ENCODE measurements at regions not wholly inside any gene's neighbourhood (a gene's known extent, or its start where the extent isn't known, plus 50 kb on each side); places are given as distances from the start of the nearest gene placed in this dataset.

DNA sequence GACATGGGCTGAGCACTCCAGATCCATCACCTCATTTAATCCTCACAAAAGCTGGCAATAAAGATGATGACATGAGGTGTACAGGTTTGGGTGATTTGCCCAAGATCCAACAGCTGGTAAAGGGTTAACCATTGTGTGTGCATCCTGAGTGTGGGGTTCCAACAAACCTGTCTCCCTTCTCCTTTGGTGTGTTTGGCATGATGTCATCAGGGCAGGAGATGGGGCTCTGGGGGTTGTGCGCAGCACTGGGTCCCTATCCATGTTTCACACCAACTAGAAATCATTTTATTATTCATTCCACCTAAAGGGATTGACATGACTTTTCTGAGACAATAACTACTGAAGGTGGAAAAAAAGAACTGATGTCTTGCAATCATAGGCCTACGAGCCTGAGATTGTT, 452.5 kb downstream of the SIPA1L2 start:
- no peaks in the 10 kb centered on the region for H3K9me3 ChIP-seq
- no peaks in the 10 kb centered on the region; the same call in 1 of the 2 replicates for H3K27me3 ChIP-seq (ENCODE audit: insufficient read depth)
- H3K4me3 ChIP-seq (ENCODE audit: low read depth in 2 of 2, low read length in 1 of 2) = no peak overlapping the region
- no peaks in the 10 kb centered on the region for H3F3A ChIP-seq (replicated peaks; ENCODE audit: insufficient read depth)
- ChIA-PET CTCF (no interaction called here), POLR2A (no interaction called here)
- no peaks in the 10 kb centered on the region for H4K20me1 ChIP-seq (ENCODE audit: insufficient read depth)
- no peaks in the 10 kb centered on the region for H3K79me2 ChIP-seq (ENCODE audit: insufficient read depth)
- H3K4me2 ChIP-seq = no peak overlapping the region
- no peak overlapping the region for H3K9ac ChIP-seq
- no peaks in the 10 kb centered on the region for H3K9me2 ChIP-seq
- H2AFZ ChIP-seq (ENCODE audit: low read depth) = no peak overlapping the region
- 74% methylated on average over 2 of the region's 2 CpGs for WGBS (ENCODE audit: low lambda C conversion rate)
- TF ChIP-seq USF1 (IDR thresholded peaks at IDR 0.05; ENCODE audit: borderline replicate concordance, low read depth) (no peak), FOXM1 (IDR thresholded peaks at IDR 0.05; ENCODE audit: low read depth) (no peak), TEAD4 (IDR thresholded peaks at IDR 0.05; ENCODE audit: borderline replicate concordance, insufficient read depth) (no peak), GABPA (IDR thresholded peaks at IDR 0.05; ENCODE audit: low read depth) (no peak), ELF1 (IDR thresholded peaks at IDR 0.05) (no peak), CHD2 (IDR thresholded peaks at IDR 0.05; ENCODE audit: low read length, partially characterized antibody) (no peak), REST (IDR thresholded peaks at IDR 0.05; ENCODE audit: low read depth, low read length) (no peak)
- TF ChIP-seq, protein P1, sequence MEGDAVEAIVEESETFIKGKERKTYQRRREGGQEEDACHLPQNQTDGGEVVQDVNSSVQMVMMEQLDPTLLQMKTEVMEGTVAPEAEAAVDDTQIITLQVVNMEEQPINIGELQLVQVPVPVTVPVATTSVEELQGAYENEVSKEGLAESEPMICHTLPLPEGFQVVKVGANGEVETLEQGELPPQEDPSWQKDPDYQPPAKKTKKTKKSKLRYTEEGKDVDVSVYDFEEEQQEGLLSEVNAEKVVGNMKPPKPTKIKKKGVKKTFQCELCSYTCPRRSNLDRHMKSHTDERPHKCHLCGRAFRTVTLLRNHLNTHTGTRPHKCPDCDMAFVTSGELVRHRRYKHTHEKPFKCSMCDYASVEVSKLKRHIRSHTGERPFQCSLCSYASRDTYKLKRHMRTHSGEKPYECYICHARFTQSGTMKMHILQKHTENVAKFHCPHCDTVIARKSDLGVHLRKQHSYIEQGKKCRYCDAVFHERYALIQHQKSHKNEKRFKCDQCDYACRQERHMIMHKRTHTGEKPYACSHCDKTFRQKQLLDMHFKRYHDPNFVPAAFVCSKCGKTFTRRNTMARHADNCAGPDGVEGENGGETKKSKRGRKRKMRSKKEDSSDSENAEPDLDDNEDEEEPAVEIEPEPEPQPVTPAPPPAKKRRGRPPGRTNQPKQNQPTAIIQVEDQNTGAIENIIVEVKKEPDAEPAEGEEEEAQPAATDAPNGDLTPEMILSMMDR (IDR thresholded peaks at IDR 0.05) = no peak
- TF ChIP-seq, protein P2, sequence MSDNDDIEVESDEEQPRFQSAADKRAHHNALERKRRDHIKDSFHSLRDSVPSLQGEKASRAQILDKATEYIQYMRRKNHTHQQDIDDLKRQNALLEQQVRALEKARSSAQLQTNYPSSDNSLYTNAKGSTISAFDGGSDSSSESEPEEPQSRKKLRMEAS (IDR thresholded peaks at IDR 0.05; ENCODE audit: low read depth) = no peak
- DNase-seq = no peak
- H3K36me3 ChIP-seq (replicated peaks in 1 of 2; ENCODE audit: control insufficient read depth in 1 of 2, insufficient read depth in 2 of 2, low read length in 1 of 2) = no peaks in the 10 kb centered on the region
- H3K4me1 ChIP-seq (ENCODE audit: control insufficient read depth in 1 of 2, insufficient read depth in 2 of 2, low read depth in 1 of 2, low read length in 1 of 2) = peaks cover 0 to 6% of the 10 kb centered on the region in 2 experiments; a peak in 1 of 4 replicates
- H3K27ac ChIP-seq (ENCODE audit: low read depth in 2 of 2, low read length in 1 of 2) = no peak overlapping the region

GRCh38 chr1:232176222-232176621, 453.7 kb downstream of the SIPA1L2 start:
- Histone ChIP-seq H4K20me1 (ENCODE audit: insufficient read depth) (no peaks in the 10 kb centered on the region), H3K4me1 (ENCODE audit: control insufficient read depth in 1 of 2, insufficient read depth in 2 of 2, low read depth in 1 of 2, low read length in 1 of 2) (peaks cover 0 to 6% of the 10 kb centered on the region in 2 experiments; a peak in 1 of 4 replicates), H3K79me2 (ENCODE audit: insufficient read depth) (no peaks in the 10 kb centered on the region), H3F3A (replicated peaks; ENCODE audit: insufficient read depth) (no peaks in the 10 kb centered on the region), H3K27me3 (ENCODE audit: insufficient read depth) (no peaks in the 10 kb centered on the region; the same call in 1 of the 2 replicates), H3K9me2 (no peaks in the 10 kb centered on the region), H3K9ac (no peak overlapping the region), H3K27ac (ENCODE audit: low read depth in 2 of 2, low read length in 1 of 2) (no peak overlapping the region), H3K9me3 (no peaks in the 10 kb centered on the region), H3K4me3 (ENCODE audit: low read depth in 2 of 2, low read length in 1 of 2) (no peak overlapping the region), H3K36me3 (replicated peaks in 1 of 2; ENCODE audit: control insufficient read depth in 1 of 2, insufficient read depth in 2 of 2, low read length in 1 of 2) (no peaks in the 10 kb centered on the region), H2AFZ (ENCODE audit: low read depth) (no peak overlapping the region), H3K4me2 (no peak overlapping the region)
- no peak for DNase-seq
- CTCF ChIA-PET = no interaction called here
- 45% methylated on average over 2 of the region's 2 CpGs for WGBS (ENCODE audit: low lambda C conversion rate)
- POLR2A ChIA-PET = no interaction called here
- TF ChIP-seq CHD2 (IDR thresholded peaks at IDR 0.05; ENCODE audit: low read length, partially characterized antibody) (no peak), ELF1 (IDR thresholded peaks at IDR 0.05) (no peak), USF1 (IDR thresholded peaks at IDR 0.05; ENCODE audit: borderline replicate concordance, low read depth) (no peak), FOXJ3 (CRISPR knock-in tag; IDR thresholded peaks at IDR 0.05) (no peak), TCF12 (IDR thresholded peaks at IDR 0.05) (no peak), RXRA (IDR thresholded peaks at IDR 0.05; ENCODE audit: borderline replicate concordance, low read depth) (no peak), RAD21 (IDR thresholded peaks at IDR 0.05; ENCODE audit: low read length) (no peak), EP300 (IDR thresholded peaks at IDR 0.05; ENCODE audit: borderline replicate concordance in 1 of 2, low read depth in 1 of 2, low read length in 1 of 2) (no peak), ZBTB33 (IDR thresholded peaks at IDR 0.05; ENCODE audit: borderline replicate concordance, low read depth) (no peak)
- TF ChIP-seq, protein P2 (IDR thresholded peaks at IDR 0.05; ENCODE audit: low read depth) = no peak
- TF ChIP-seq, protein P3, sequence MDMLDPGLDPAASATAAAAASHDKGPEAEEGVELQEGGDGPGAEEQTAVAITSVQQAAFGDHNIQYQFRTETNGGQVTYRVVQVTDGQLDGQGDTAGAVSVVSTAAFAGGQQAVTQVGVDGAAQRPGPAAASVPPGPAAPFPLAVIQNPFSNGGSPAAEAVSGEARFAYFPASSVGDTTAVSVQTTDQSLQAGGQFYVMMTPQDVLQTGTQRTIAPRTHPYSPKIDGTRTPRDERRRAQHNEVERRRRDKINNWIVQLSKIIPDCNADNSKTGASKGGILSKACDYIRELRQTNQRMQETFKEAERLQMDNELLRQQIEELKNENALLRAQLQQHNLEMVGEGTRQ (IDR thresholded peaks at IDR 0.05; ENCODE audit: borderline replicate concordance, low read depth, low read length) = no peak

All from SK-N-SH (cell line).